KMS-11 (cell line): ENCODE measurements at regions not wholly inside any gene's neighbourhood (a gene's known extent, or its start where the extent isn't known, plus 50 kb on each side); places are given as distances from the start of the nearest gene placed in this dataset.

Experiments
- H2AFZ ChIP-seq: fragments of 200-600 bp; sonication (generic); 2 replicates; pipeline ENCODE4 v1.6.1; 2016; ENCODE audit warnings: antibody characterized with exemption, mixed run types, low read depth
- H3K27ac ChIP-seq: fragments of 200-600 bp; sonication (generic); 2 replicates; pipeline ENCODE4 v1.6.1; 2016; ENCODE audit warnings: mild to moderate bottlenecking, mixed run types
- H3K27me3 ChIP-seq: fragments of 200-600 bp; sonication (generic); 2 replicates; pipeline ENCODE4 v1.6.1; 2017; ENCODE audit warnings: mild to moderate bottlenecking, low read depth, mixed run types, moderate library complexity; ENCODE audit not compliant: insufficient read depth
- H3K36me3 ChIP-seq: fragments of 200-600 bp; sonication (generic); 2 replicates; pipeline ENCODE4 v1.6.1; 2017; ENCODE audit warnings: mild to moderate bottlenecking, mixed run types; ENCODE audit not compliant: insufficient read depth
- H3K4me1 ChIP-seq: fragments of 200-600 bp; sonication (generic); 2 replicates; pipeline ENCODE4 v1.6.1; 2016; ENCODE audit warnings: mild to moderate bottlenecking, low read depth, mixed run types; ENCODE audit not compliant: poor library complexity, severe bottlenecking
- H3K4me2 ChIP-seq: fragments of 200-600 bp; sonication (generic); 2 replicates; pipeline ENCODE4 v1.7.0; 2016; ENCODE audit warnings: mild to moderate bottlenecking, mixed run types
- H3K4me3 ChIP-seq: fragments of 200-600 bp; sonication (generic); IDR thresholded peaks from 2 replicates; pipeline ENCODE4 v1.6.1; 2017; ENCODE audit warnings: low read depth, low read length, mixed read lengths; ENCODE audit not compliant: insufficient read depth
- H3K79me2 ChIP-seq: fragments of 200-600 bp; sonication (generic); 2 replicates; pipeline ENCODE4 v1.6.1; 2016; ENCODE audit warnings: low read depth, mixed run types; ENCODE audit not compliant: insufficient read depth
- H3K9ac ChIP-seq: fragments of 200-600 bp; sonication (generic); 2 replicates; pipeline ENCODE4 v1.6.1; 2016; ENCODE audit warnings: mild to moderate bottlenecking, mixed run types
- H4K20me1 ChIP-seq: fragments of 200-600 bp; sonication (generic); 2 replicates; pipeline ENCODE4 v1.6.1; 2016; ENCODE audit warnings: mild to moderate bottlenecking, mixed run types; ENCODE audit not compliant: insufficient read depth
- CTCF ChIP-seq: fragments of 200-600 bp; sonication (generic); conservative IDR thresholded peaks from 2 replicates; pipeline ENCODE4 v1.6.1; 2017; ENCODE audit warnings: low read depth, mild to moderate bottlenecking, antibody characterized with exemption, low read length, moderate library complexity, mixed read lengths

GRCh38 chr13:53463106-53463505, 434.5 kb downstream of the OLFM4 start:
- Histone ChIP-seq H3K9ac (no peak overlapping the region), H3K4me3 (no peak overlapping the region), H2AFZ (no peak overlapping the region), H3K79me2 (no peaks in the 10 kb centered on the region), H3K4me2 (no peak overlapping the region), H3K27me3 (no peaks in the 10 kb centered on the region), H3K27ac (no peak overlapping the region), H3K4me1 (no peaks in the 10 kb centered on the region), H4K20me1 (no peaks in the 10 kb centered on the region), H3K36me3 (no peaks in the 10 kb centered on the region)
- TF ChIP-seq CTCF: no peak

- Histone ChIP-seq H2AFZ (no peak overlapping the region), H3K4me1 (no peaks in the 10 kb centered on the region), H3K4me2 (no peak overlapping the region), H3K4me3 (no peak overlapping the region), H3K36me3 (no peaks in the 10 kb centered on the region), H4K20me1 (no peaks in the 10 kb centered on the region), H3K9ac (no peak overlapping the region), H3K79me2 (no peaks in the 10 kb centered on the region), H3K27ac (no peak overlapping the region), H3K27me3 (no peaks in the 10 kb centered on the region)
- no peak for TF ChIP-seq CTCF
These were observed 438.0 kb downstream of the OLFM4 start for GRCh38 chr13:53466576-53466975.

- Histone ChIP-seq H3K4me3 (no peak overlapping the region), H3K27me3 (no peaks in the 10 kb centered on the region), H3K36me3 (no peaks in the 10 kb centered on the region), H3K4me1 (no peaks in the 10 kb centered on the region), H3K79me2 (no peaks in the 10 kb centered on the region), H3K27ac (no peak overlapping the region), H2AFZ (no peak overlapping the region), H3K9ac (no peak overlapping the region), H4K20me1 (no peaks in the 10 kb centered on the region), H3K4me2 (no peak overlapping the region)
- no peak for TF ChIP-seq CTCF
These were observed 444.8 kb downstream of the OLFM4 start for GRCh38 chr13:53473397-53473796.

GRCh38 chr13:53474878-53475277, 446.3 kb downstream of the OLFM4 start:
- Histone ChIP-seq H3K27ac (no peak overlapping the region), H3K36me3 (no peaks in the 10 kb centered on the region), H3K4me3 (no peak overlapping the region), H3K27me3 (no peaks in the 10 kb centered on the region), H3K9ac (no peak overlapping the region), H4K20me1 (no peaks in the 10 kb centered on the region), H2AFZ (no peak overlapping the region), H3K4me2 (no peak overlapping the region), H3K79me2 (no peaks in the 10 kb centered on the region), H3K4me1 (no peaks in the 10 kb centered on the region)
- no peak for TF ChIP-seq CTCF

- Histone ChIP-seq H3K4me2 (no peak overlapping the region), H3K9ac (no peak overlapping the region), H3K79me2 (no peaks in the 10 kb centered on the region), H3K27ac (no peak overlapping the region), H4K20me1 (no peaks in the 10 kb centered on the region), H3K4me3 (no peak overlapping the region), H3K27me3 (no peaks in the 10 kb centered on the region), H2AFZ (no peak overlapping the region), H3K4me1 (no peaks in the 10 kb centered on the region), H3K36me3 (no peaks in the 10 kb centered on the region)
- no peak for TF ChIP-seq CTCF
These were observed 462.1 kb downstream of the OLFM4 start for GRCh38 chr13:53490752-53491151.
